Brain microvascular endothelial cell (primary cell): ENCODE measurements at regions not wholly inside any gene's neighbourhood (a gene's known extent, or its start where the extent isn't known, plus 50 kb on each side); places are given as distances from the start of the nearest gene placed in this dataset.

Experiments used
- DNase-seq: peaks from one replicate; pipeline ENCODE4 v3.0.0-alpha.2; 2020
- H3K27ac ChIP-seq: fragments of 250-450 bp; sonication (Bioruptor Pico); 2 replicates; pipeline ENCODE4 v1.5.1; 2020; ENCODE audit warnings: mild to moderate bottlenecking, moderate library complexity
- H3K27me3 ChIP-seq: fragments of 250-450 bp; sonication (Bioruptor Pico); replicated peaks from 2 replicates; pipeline ENCODE4 v1.5.1; 2020; ENCODE audit warnings: mild to moderate bottlenecking
- H3K36me3 ChIP-seq: fragments of 250-450 bp; sonication (Bioruptor Pico); replicated peaks from 2 replicates; pipeline ENCODE4 v1.5.1; 2020; ENCODE audit warnings: mild to moderate bottlenecking
- H3K4me3 ChIP-seq: 2 replicates; pipeline ENCODE4 v1.5.1; 2011; ENCODE audit warnings: low read depth, mild to moderate bottlenecking, control low read depth, low read length, moderate library complexity
- in situ Hi-C: cut with HindIII; loops from 2 replicates; pipeline ENCODE4 v1.10.0; 2017; ENCODE audit warnings: low sequenced_read_pairs, low pct_ligation_motif_present
- TF ChIP-seq, protein P1 (sequence below): IDR thresholded peaks from 2 replicates; pipeline ENCODE4 v1.5.1; 2011; ENCODE audit warnings: low read depth, mild to moderate bottlenecking, moderate library complexity, low read length, control low read depth, inconsistent platforms; ENCODE audit errors: missing control alignments

DNA sequence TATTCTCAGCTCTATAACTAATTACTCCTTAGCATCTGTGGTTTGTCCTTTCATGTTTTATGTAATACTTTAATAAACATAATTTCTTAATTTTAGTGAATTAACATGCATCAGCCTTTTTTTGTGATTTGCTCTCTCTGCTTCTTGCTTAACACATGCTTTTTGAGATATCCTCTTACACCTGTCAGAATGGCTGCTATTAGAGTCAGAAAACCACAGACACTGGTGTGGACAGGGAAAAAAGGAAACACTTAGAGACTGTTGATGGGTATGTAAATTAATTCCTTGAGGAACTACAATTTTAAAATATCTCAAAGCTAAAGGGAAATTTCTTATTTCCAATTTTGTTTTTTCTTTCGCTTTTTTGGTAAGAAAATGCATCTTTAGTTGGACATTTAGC is 549.0 kb downstream of the ZNF804A start:
- Histone ChIP-seq H3K36me3 (no peaks in the 10 kb centered on the region), H3K27ac (no peak overlapping the region), H3K4me3 (no peak overlapping the region), H3K27me3 (no peaks in the 10 kb centered on the region)
- in situ Hi-C loops: no loop called here
- TF ChIP-seq, protein P1, sequence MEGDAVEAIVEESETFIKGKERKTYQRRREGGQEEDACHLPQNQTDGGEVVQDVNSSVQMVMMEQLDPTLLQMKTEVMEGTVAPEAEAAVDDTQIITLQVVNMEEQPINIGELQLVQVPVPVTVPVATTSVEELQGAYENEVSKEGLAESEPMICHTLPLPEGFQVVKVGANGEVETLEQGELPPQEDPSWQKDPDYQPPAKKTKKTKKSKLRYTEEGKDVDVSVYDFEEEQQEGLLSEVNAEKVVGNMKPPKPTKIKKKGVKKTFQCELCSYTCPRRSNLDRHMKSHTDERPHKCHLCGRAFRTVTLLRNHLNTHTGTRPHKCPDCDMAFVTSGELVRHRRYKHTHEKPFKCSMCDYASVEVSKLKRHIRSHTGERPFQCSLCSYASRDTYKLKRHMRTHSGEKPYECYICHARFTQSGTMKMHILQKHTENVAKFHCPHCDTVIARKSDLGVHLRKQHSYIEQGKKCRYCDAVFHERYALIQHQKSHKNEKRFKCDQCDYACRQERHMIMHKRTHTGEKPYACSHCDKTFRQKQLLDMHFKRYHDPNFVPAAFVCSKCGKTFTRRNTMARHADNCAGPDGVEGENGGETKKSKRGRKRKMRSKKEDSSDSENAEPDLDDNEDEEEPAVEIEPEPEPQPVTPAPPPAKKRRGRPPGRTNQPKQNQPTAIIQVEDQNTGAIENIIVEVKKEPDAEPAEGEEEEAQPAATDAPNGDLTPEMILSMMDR: no peak
- no peak for DNase-seq

DNA sequence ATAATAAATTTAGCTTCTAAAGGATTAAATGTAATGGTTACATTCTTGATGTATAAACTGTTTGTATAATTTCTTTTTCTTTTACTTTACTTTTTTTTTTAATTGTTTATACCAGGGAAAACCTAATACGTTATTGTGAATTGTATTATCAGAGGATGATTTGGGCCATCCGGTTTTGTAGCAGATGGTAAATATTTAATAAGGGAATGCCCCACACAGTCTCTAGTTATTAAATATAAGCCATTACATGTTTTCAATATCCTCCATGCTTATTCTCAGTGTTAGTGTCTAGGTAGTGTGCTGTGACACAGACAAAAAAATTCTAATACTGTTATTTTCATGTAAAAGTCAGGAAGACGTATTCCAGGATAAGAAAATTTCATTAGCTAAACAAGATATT is 553.9 kb downstream of the ZNF804A start:
- H3K27ac ChIP-seq: no peak overlapping the region
- TF ChIP-seq, protein P1: no peak
- no peak for DNase-seq
- H3K36me3 ChIP-seq: no peaks in the 10 kb centered on the region
- no peaks in the 10 kb centered on the region for H3K27me3 ChIP-seq
- in situ Hi-C loops: no loop called here
- no peak overlapping the region for H3K4me3 ChIP-seq

DNA sequence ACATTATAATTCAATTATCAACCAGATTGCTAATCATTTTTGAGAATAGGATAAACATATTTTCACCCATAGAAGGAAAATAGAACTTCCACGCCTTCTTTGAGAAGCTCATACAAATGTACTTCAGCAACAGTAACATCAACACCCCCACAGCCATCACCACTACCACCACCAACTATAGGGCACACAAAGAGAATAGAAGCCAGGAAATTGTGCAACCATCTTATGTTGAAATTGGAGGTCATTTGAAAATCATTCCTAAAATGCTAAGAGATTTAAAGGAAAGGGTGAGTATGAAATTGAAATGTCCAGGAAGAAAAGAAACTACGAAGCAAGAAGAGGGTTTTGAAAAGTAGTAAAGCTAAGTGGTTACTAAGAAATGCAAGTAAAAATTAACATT is 563.4 kb downstream of the ZNF804A start:
- Histone ChIP-seq H3K27me3 (no peaks in the 10 kb centered on the region), H3K36me3 (no peaks in the 10 kb centered on the region), H3K4me3 (no peak overlapping the region), H3K27ac (no peak overlapping the region)
- in situ Hi-C loops: no loop called here
- TF ChIP-seq, protein P1: no peak
- no peak for DNase-seq

DNA sequence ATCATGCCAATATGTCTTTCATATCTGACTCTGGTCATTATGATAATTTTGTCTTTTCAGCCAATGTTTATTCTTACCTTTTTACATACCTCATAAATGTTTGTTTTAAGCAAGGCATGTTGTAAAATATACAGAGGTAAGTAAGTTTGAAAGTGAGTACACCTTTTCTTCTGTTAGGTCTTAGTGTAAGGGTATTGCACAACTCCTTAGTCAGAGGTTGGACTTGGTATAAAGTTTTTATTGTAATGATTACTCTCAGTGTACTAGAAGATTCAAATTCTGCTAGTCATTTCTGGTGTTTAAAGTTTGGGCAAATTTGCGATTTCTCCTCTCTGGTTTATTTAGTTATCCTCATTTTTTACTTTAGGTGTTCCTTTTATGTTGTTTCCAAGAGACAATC is 564.3 kb upstream of the FSIP2 start:
- H3K4me3 ChIP-seq: no peak overlapping the region
- TF ChIP-seq, protein P1: no peak
- no peaks in the 10 kb centered on the region for H3K36me3 ChIP-seq
- in situ Hi-C loops: no loop called here
- DNase-seq: no peak
- no peaks in the 10 kb centered on the region for H3K27me3 ChIP-seq
- no peak overlapping the region for H3K27ac ChIP-seq

DNA sequence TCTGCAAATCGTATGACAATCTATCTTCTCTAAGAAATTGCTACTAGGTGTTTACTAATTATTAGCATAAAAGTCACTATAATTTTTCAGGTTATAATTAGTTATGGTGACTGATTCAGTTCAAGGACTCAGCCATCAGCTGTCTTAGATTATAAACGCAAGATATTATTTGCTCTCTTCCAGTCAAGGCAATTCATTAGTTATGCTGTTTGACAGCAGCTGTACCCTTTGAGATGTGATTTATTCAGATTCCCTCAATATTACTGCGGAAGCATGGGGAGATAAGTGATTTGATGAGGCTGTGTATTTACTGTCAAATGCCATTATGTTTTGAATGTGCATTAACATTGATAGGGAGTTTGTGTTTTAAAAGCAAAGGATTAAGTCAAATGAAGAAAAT is 558.9 kb upstream of the FSIP2 start:
- no peak for DNase-seq
- Histone ChIP-seq H3K36me3 (no peaks in the 10 kb centered on the region), H3K27me3 (no peaks in the 10 kb centered on the region), H3K4me3 (no peak overlapping the region), H3K27ac (no peak overlapping the region)
- in situ Hi-C loops: no loop called here
- TF ChIP-seq, protein P1: no peak

DNA sequence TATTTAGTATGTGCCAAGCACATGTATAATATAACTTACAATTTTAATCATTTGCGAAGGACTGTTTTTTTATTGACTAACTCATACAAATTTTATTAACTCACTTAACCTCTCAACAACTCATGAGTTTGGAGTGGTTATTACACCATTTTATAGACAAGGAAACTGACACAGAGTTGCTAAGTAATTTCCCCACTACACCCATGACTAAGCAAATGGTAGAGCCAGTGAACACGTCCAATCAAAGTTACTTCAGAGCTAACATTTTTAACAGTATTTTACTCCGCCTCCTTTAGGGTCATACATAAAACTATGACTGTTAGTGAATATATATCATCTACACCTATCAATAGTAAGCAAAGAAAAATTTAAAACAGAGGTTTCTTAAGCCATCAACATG is 556.7 kb upstream of the FSIP2 start:
- DNase-seq: no peak
- H3K4me3 ChIP-seq: no peak overlapping the region
- no peaks in the 10 kb centered on the region for H3K27me3 ChIP-seq
- no peak overlapping the region for H3K27ac ChIP-seq
- in situ Hi-C loops: no loop called here
- no peaks in the 10 kb centered on the region for H3K36me3 ChIP-seq
- TF ChIP-seq, protein P1: no peak
